Endothelial cell (in vitro differentiated cells): ENCODE measurements at regions not wholly inside any gene's neighbourhood (a gene's known extent, or its start where the extent isn't known, plus 50 kb on each side); places are given as distances from the start of the nearest gene placed in this dataset.

Experiments used
- DNase-seq: peaks from one replicate; pipeline ENCODE4 v3.0.0; 2021; ENCODE audit warnings: low spot score
- H3K27ac Mint-ChIP-seq: one replicate; pipeline ENCODE4 v1.8.0; 2021; ENCODE audit warnings: mixed read lengths, inconsistent platforms; ENCODE audit not compliant: unreplicated experiment
- H3K27me3 Mint-ChIP-seq: one replicate; pipeline ENCODE4 v1.8.0; 2021; ENCODE audit warnings: mild to moderate bottlenecking, moderate library complexity, mixed read lengths, inconsistent platforms; ENCODE audit not compliant: unreplicated experiment
- H3K36me3 Mint-ChIP-seq: one replicate; pipeline ENCODE4 v1.8.0; 2021; ENCODE audit warnings: mild to moderate bottlenecking, low read depth, mixed read lengths, inconsistent platforms; ENCODE audit not compliant: unreplicated experiment
- H3K4me1 Mint-ChIP-seq: one replicate; pipeline ENCODE4 v1.8.0; 2021; ENCODE audit warnings: mild to moderate bottlenecking, mixed read lengths, inconsistent platforms; ENCODE audit not compliant: unreplicated experiment
- H3K4me3 Mint-ChIP-seq: one replicate; pipeline ENCODE4 v1.8.0; 2021; ENCODE audit warnings: mild to moderate bottlenecking, mixed read lengths, inconsistent platforms; ENCODE audit not compliant: unreplicated experiment
- H3K9me3 Mint-ChIP-seq: one replicate; pipeline ENCODE4 v1.8.0; 2021; ENCODE audit warnings: mixed read lengths, inconsistent platforms; ENCODE audit not compliant: unreplicated experiment
- TF ChIP-seq, protein P1 (sequence below): fragments of 200-600 bp; sonication (generic); IDR thresholded peaks from one replicate; pipeline ENCODE4 v1.5.0; 2021; ENCODE audit warnings: antibody characterized with exemption; ENCODE audit not compliant: unreplicated experiment

DNA sequence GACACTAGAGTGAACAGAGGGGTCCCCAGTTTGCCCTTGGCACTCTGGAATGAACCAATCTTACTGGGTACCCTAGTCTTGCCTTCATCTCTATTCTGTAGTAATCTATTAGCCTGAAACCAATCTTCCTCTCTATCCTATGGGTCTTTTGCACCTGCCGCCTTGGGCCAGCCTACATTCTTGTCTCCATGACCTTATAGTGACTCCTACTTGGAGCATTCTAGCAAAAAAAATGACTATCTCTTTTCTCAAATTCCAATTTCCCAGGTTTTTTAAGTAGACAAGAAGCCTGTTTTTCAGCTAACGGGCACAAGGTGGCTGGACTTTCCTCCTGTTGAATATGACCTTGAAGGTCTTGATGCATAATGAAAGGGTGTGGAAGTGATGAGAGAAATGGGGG is 568.7 kb downstream of the TRAM1L1 start:
- H3K9me3 Mint-ChIP-seq = no peaks in the 10 kb centered on the region

DNA sequence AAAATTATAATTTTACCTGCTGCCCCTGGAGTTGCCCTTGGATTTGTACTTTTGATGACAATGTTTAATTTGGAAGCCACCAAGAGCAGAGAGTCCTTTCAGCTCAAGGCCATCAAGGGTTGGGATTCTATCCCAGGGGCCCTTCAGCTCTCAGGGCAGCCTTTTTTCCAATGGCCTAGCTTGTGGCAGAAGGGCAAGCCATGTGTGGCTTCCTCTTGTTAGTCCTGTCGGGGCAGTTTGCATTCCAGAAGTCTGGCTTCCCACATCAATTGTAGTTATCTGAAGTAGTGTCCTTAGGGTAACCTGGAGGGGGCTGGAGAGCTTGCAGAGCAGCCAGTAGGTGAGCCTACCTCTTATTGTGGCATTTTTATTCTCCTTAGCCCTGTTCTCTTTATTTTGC is 569.4 kb downstream of the TRAM1L1 start:
- Mint-ChIP-seq H3K36me3 (peaks cover 3% of the 10 kb centered on the region), H3K9me3 (no peaks in the 10 kb centered on the region), H3K4me1 (no peaks in the 10 kb centered on the region), H3K4me3 (no peak overlapping the region), H3K27me3 (no peaks in the 10 kb centered on the region), H3K27ac (no peak overlapping the region)
- DNase-seq = no peak
- TF ChIP-seq, protein P1, sequence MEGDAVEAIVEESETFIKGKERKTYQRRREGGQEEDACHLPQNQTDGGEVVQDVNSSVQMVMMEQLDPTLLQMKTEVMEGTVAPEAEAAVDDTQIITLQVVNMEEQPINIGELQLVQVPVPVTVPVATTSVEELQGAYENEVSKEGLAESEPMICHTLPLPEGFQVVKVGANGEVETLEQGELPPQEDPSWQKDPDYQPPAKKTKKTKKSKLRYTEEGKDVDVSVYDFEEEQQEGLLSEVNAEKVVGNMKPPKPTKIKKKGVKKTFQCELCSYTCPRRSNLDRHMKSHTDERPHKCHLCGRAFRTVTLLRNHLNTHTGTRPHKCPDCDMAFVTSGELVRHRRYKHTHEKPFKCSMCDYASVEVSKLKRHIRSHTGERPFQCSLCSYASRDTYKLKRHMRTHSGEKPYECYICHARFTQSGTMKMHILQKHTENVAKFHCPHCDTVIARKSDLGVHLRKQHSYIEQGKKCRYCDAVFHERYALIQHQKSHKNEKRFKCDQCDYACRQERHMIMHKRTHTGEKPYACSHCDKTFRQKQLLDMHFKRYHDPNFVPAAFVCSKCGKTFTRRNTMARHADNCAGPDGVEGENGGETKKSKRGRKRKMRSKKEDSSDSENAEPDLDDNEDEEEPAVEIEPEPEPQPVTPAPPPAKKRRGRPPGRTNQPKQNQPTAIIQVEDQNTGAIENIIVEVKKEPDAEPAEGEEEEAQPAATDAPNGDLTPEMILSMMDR = no peak

More for the DNA sequence above, 568.7 kb downstream of the TRAM1L1 start:
- DNase-seq = no peak
- H3K4me3 Mint-ChIP-seq = no peak overlapping the region
- H3K27me3 Mint-ChIP-seq = no peaks in the 10 kb centered on the region
- no peaks in the 10 kb centered on the region for H3K4me1 Mint-ChIP-seq
- TF ChIP-seq, protein P1 = no peak
- H3K36me3 Mint-ChIP-seq = peaks cover 3% of the 10 kb centered on the region
- no peak overlapping the region for H3K27ac Mint-ChIP-seq

DNA sequence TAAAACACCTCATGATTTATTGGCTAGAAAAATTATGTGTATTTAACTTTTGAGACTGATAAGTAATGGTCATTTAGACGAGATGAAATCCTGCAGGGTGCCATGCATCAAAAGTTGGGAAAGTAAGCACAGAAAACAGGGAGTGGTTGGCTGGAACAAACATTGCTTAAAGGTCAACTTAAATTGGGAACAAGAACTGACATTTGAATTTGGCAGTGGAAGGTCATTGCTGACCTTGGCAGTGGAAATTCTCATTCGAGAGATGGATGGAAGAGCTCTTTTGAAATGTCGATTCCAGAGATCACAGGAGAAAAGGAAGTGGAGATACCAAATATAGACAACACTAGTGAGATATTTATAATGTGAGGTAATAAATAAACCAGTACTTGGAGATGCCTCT is 572.8 kb downstream of the TRAM1L1 start:
- TF ChIP-seq, protein P1 = no peak
- Mint-ChIP-seq H3K27ac (no peak overlapping the region), H3K4me3 (no peak overlapping the region), H3K9me3 (no peaks in the 10 kb centered on the region), H3K27me3 (no peaks in the 10 kb centered on the region), H3K36me3 (no peaks in the 10 kb centered on the region), H3K4me1 (no peaks in the 10 kb centered on the region)
- no peak for DNase-seq

DNA sequence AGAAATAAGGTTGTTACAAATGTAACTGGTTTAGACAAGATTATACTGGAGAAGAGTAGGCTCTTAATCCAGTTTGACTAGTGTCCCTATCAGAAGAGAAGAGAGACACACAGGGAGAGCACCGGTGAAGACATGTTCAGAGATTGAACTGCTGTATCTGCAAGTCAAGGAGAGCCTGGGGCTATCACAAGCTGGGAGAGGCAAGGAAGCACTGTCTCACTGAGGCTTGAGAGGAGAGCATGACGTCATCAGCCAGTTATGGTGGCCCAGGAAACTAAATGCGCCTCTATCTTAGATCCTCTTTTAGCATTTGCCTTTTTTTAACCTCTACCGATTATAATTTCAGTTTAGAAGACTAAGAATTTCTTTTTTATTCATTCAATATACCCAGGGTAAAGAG is 583.4 kb downstream of the TRAM1L1 start:
- H3K9me3 Mint-ChIP-seq = no peaks in the 10 kb centered on the region

DNA sequence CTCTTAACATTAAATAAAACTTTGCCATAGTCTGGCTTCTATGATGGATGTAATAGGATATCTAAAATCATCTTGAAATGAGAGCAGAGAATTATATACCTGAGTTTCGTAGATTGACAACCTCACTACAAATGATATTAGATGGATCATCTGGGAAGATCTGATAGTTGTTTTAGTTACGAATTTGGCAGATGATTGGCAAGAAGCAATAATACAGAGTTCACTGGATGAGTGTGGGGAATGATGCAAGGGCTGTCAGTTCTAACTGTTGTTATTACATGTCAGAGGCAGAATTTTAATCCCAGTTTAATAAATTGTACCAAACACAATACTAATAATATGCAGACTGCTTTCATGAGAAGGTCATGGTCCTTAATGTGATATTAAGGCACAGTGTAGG is 585.2 kb downstream of the TRAM1L1 start:
- Mint-ChIP-seq H3K9me3 (no peaks in the 10 kb centered on the region), H3K27ac (no peak overlapping the region), H3K36me3 (no peaks in the 10 kb centered on the region), H3K4me1 (peaks cover 4% of the 10 kb centered on the region), H3K27me3 (no peaks in the 10 kb centered on the region), H3K4me3 (no peak overlapping the region)
- DNase-seq = no peak
- TF ChIP-seq, protein P1 = no peak

More for the DNA sequence above, 583.4 kb downstream of the TRAM1L1 start:
- H3K36me3 Mint-ChIP-seq = no peaks in the 10 kb centered on the region
- DNase-seq = no peak
- H3K4me3 Mint-ChIP-seq = no peak overlapping the region
- peaks cover 4% of the 10 kb centered on the region for H3K4me1 Mint-ChIP-seq
- TF ChIP-seq, protein P1 = no peak
- no peak overlapping the region for H3K27ac Mint-ChIP-seq
- H3K27me3 Mint-ChIP-seq = no peaks in the 10 kb centered on the region
